Breast epithelium (tissue), 3 donors: ENCODE measurements at regions not wholly inside any gene's neighbourhood (a gene's known extent, or its start where the extent isn't known, plus 50 kb on each side); places are given as distances from the start of the nearest gene placed in this dataset.

Experiments used
- POLR2A ChIP-seq: fragments of 450-650 bp; IDR thresholded peaks from one replicate; pipeline ENCODE4 v1.6.1; 2016; ENCODE audit warnings: antibody characterized with exemption, mild to moderate bottlenecking, moderate library complexity
- TF ChIP-seq, protein P1 (sequence below), 3 donors: fragments of 450-650 bp; IDR thresholded peaks; one replicate each; pipeline ENCODE4 v1.5.1; 2016 to 2017; ENCODE audit warnings: antibody characterized with exemption in 3 of 3, mild to moderate bottlenecking in 3 of 3, moderate library complexity in 3 of 3

DNA sequence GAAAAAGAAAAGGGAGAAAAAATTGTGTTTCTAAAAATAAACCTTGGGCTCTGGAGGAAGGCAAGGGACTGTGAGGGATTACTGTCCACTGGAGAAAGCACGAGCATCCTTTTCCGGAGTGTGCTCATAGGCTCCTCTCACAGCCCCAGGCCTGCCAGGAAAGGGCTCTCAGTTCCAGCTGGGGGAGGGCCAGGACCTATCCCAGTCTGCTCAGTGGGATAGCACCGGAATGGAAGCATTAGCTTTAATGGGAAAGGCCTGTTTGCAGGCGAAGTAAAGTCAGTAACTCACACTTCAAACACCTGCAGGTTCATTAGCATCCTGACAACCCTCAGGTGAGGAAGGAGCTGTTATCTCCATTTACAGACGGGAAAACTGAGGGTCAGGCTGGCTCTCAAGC is 113.9 kb upstream of the USP24 start:
- TF ChIP-seq, protein P1, sequence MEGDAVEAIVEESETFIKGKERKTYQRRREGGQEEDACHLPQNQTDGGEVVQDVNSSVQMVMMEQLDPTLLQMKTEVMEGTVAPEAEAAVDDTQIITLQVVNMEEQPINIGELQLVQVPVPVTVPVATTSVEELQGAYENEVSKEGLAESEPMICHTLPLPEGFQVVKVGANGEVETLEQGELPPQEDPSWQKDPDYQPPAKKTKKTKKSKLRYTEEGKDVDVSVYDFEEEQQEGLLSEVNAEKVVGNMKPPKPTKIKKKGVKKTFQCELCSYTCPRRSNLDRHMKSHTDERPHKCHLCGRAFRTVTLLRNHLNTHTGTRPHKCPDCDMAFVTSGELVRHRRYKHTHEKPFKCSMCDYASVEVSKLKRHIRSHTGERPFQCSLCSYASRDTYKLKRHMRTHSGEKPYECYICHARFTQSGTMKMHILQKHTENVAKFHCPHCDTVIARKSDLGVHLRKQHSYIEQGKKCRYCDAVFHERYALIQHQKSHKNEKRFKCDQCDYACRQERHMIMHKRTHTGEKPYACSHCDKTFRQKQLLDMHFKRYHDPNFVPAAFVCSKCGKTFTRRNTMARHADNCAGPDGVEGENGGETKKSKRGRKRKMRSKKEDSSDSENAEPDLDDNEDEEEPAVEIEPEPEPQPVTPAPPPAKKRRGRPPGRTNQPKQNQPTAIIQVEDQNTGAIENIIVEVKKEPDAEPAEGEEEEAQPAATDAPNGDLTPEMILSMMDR (IDR thresholded peaks at IDR 0.05) = no peak
- TF ChIP-seq POLR2A = no peak
